ENCODE measurements at regions not wholly inside any gene's neighbourhood (a gene's known extent, or its start where the extent isn't known, plus 50 kb on each side); places are given as distances from the start of the nearest gene placed in this dataset.

- DNase-seq = peak; percentile 90
Observed at GRCh38 chr18:60445341-60445740, 72.8 kb upstream of the MC4R start.

DNA sequence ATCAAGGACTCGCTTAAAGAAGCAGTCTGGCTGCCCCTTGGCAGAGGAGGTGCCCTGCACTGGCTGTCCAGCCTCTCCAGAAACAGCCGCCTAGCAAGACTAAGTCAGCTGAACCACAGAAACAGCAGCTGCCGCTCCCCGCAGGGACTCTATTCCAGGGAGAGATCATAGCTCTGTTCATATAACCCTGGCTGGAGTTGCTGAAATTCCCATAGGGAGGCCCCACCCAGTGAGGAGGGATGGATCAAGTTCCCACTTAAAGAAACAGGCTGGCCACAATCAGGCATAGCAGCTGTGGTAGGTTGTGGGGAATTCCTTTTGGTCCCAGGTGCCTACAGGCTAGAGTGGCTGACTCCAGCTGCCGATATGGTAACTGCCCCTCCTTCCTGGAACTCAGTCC, 74.2 kb upstream of the MC4R start:
- peak; percentile 90 for DNase-seq

DNA sequence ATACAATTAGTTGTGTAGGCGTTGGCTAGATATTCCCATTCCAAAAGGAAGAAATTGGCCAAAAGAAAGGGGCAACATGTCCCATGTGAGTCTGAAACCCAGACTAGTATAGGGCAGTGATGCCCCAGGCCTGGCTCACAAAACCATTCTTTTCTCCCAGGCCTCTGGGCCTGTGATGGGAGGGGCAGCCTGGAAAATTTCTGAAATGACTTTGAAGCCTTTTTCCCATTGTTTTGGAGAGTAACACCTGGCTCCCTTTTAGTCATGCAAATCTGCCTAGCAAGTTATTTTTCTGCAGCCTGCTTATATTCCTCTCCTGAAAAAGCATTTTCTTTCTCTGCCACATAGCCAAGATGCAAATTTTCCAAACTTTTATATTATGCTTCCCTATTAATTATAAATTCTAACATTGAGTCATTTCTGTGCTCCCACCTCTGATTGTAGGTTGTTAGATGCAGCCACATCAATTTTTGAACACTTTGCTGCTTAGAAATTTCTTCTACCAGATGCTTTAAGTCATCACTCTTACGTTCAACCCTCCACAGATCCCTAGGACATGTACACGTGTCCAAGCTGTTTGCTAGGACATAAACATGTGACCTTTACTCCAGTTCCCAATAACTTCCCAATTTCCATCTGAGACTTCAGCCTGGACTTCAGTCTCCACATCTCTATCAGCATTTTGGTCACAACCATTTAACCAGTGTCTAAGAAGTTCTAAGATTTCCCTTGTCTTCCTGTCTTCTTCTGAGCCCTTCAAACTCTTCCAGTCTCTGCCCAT, 76.1 kb upstream of the MC4R start:
- DNase-seq = no peak

DNA sequence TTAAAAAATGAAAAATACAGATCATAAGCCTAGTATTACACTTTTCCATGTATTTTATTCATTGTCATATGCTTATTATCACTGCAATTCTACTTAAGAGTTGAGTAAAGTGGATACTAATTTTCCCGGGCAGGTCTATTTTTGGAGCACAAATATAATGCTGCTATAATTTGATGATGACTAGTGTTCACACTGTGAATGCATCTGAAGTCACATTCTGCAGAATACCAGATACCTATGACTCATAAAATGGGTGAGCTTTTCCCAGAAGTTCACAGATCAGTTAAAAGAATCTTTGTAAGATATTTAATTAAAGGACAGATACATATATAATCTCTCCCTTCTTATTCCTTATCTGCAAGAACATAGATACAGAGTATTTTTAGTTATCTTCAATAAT, 79.8 kb upstream of the MC4R start:
- DNase-seq = peak; percentile 89

DNA sequence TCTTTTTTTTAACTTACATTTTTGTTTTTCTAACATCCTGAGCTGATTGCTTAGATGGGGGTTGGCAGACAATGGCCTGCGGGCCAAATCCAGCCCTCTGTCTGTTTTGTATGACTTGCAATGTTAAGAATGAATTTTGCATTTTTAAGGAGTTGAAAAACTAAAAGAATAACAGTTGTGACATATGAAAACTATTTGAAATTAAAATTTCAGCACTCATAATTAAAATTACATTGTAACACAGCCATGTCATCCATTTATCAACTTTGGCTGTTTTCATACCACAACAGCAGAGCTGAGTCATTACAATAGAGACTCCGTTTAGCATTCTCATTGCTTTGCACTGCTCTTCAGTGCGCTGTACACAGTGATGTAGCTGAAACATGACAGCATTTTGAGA, 94.1 kb upstream of the MC4R start:
- DNase-seq = peak; percentile 97

GRCh38 chr18:60469387-60470100, 97.0 kb upstream of the MC4R start:
- peak; percentile 13 for DNase-seq

GRCh38 chr18:60471652-60472051, 99.1 kb upstream of the MC4R start:
- DNase-seq = peak; percentile 87

DNA sequence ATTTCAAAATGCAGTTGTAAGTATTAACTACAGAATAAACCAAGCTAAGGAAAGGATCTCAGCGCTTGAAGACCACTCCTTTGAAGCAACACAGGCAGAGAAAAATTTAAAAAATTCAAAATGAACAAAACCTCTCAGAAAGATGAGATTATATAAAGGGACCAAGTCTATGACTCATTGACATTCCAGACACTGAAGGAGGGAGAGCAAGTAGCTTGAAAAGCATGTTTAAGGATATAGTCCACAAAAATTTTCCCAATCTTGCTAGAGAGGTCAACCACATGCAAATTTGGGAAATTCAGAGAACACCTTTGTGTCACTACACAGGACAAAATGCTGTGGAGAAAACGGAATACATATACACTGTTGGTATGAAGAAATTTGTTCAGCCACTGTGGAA, 112.6 kb upstream of the MC4R start:
- peak; percentile 87 for DNase-seq

DNA sequence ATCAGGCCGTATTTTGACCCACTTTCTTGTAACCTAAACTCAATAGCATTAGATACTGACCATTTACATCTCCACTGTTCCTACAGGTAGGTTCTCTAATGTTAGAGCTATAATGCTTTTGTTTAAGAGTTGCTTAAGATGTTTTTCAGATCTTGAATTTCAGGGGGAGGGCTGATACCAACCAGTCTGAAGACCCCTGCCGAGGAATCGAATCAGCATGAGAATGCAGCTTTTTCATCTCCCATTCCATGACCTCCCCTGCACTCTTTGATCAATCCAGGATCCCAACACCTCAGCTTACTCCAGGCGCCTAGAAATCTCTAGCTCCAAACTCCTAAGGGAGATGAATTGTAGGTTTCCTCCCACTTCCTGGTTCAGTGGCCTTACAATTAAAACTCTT, 120.5 kb upstream of the MC4R start:
- DNase-seq = no peak

- no peak for DNase-seq
Observed at GRCh38 chr18:60499675-60500074, 127.1 kb upstream of the MC4R start.

DNA sequence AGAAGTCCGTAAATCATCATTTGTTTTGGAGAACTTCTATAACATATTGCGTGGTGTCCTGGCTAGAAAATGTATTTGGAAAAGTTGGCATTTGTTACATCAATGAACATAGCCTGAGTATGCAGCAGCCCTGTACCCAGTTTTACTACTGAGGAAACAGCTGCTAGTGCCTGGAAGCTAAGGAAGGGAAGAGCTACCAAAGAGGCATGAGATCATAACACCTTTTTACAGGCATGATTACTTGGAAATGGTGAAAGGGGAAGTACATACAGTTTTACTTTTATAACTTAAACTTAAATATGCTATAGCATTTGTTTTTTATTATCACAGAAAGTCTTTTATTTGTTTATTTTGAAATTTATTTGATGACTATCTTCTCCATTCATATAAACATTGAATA, 128.4 kb upstream of the MC4R start:
- DNase-seq = no peak

- no peak for DNase-seq
Observed at GRCh38 chr18:60502591-60502990, 130.0 kb upstream of the MC4R start.

- DNase-seq = no peak
Observed at GRCh38 chr18:60503199-60503598, 130.6 kb upstream of the MC4R start.

- DNase-seq = no peak
Observed at GRCh38 chr18:60506190-60506589, 133.6 kb upstream of the MC4R start.

GRCh38 chr18:60506682-60507081, 134.1 kb upstream of the MC4R start:
- DNase-seq = peak; percentile 37

GRCh38 chr18:60508108-60508507, 135.5 kb upstream of the MC4R start:
- DNase-seq = no peak

GRCh38 chr18:60534538-60534937, 162.0 kb upstream of the MC4R start:
- peak; percentile 79 for DNase-seq

DNA sequence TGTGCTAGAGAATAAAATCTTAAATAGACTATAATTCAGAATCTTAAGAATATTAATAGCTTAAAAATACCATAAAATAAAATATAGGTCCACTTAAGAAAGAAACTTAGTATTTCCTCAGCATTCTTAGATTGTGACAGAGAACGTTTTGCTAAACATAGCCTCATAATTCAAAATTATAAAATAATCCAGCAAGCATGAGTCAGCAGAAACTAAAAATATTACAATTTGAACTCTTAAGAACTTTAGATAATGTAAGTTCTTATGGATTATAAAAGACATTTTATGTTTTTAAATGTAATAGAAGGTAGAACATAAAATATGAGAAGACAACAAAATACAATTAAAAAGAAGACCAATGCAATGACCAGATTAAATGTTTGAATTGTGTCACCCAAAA, 164.5 kb upstream of the MC4R start:
- DNase-seq = no peak

DNA sequence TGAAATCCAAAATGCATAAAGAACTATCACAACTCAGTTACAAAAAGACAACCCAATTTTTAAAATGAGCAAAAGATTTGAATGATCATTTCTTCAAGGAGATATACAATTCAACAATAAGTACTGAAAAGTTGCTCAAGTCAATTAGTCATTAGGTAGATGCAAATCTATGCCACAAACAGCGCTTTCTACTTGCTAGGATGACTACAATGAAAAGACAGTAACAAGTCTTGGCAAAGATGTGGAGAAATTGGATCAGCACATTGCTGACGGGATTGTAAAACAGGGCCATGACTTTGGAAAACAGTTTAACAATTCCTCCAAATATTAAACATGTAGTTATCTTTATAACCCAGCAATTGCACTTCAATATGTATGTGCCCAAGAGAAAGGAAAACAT, 166.3 kb upstream of the MC4R start:
- no peak for DNase-seq

DNA sequence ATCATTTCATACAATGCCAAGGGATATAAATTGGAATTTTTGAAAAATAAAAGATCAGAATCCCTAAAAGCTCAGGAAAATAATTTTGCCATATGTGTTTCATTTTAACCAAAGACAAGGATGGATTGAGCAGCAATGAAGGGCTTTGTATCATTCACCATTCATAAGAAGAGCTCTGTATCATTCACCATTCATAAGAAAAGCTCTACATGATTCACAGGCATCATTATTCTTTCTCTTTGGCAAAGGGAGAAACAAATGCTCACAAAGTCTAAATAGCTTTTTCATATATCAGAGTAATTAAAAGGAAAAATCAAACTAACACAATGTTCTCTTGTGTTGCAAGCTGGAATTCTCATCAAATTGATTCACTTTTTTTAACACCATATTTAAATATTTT, 169.1 kb upstream of the MC4R start:
- no peak for DNase-seq

DNA sequence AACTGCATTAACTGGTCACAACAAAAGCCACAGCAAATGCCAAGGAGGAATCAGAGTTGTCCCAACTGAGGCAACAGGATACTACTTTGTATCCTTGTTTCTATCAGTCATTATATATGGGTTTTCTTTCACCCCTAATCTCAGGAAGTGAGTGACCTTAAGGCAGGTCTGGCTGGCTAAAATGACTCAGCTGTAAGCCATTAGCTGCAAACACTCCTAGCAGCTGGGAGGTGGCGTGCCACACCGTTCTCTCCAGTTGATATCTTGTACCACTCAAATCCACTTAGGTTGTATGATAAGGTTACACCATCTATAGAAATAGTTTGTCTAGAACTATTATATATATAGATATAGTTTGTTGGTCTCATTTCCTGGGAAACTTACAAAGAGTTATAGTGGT, 171.1 kb upstream of the MC4R start:
- peak; percentile 9 for DNase-seq

GRCh38 chr18:60549338-60549960, 176.9 kb upstream of the MC4R start:
- DNase-seq = peak; percentile 71

- no peak for DNase-seq
Observed at GRCh38 chr18:60552948-60553347, 180.4 kb upstream of the MC4R start.

- no peak for DNase-seq
Observed at GRCh38 chr18:60554967-60555366, 182.4 kb upstream of the MC4R start.
